ENCODE measurements at regions not wholly inside any gene's neighbourhood (a gene's known extent, or its start where the extent isn't known, plus 50 kb on each side); places are given as distances from the start of the nearest gene placed in this dataset.
"Not testable (repeated sequence)": the region's sequence is repeated elsewhere in the genome, so short reads cannot be mapped to it uniquely, and the experiment has no call there.

- no TSS peak for BruUV-seq (replicated peaks)
- Histone ChIP-seq H3K27me3 (ENCODE audit: insufficient read depth, low read length) (no peaks in the 10 kb centered on the region), H3K79me2 (ENCODE audit: insufficient read depth, low read length) (no peaks in the 10 kb centered on the region), H3K27ac (ENCODE audit: low read depth, low read length) (no peak overlapping the region), H3K4me1 (ENCODE audit: control insufficient read depth in 1 of 2, insufficient read depth in 2 of 2, low read length in 2 of 2) (no peaks in the 10 kb centered on the region), H3K9me2 (ENCODE audit: insufficient read depth) (no peaks in the 10 kb centered on the region), H2AFZ (ENCODE audit: low read depth, low read length, poor library complexity, severe bottlenecking) (no peak overlapping the region), H4K20me1 (ENCODE audit: insufficient read depth) (no peaks in the 10 kb centered on the region), H3K9ac (ENCODE audit: low read length) (no peak overlapping the region), H3K4me2 (ENCODE audit: low read length) (no peak overlapping the region), H3K9me3 (ENCODE audit: control insufficient read depth in 1 of 2, insufficient read depth in 1 of 2, low read depth in 1 of 2, low read length in 2 of 2) (no peaks in the 10 kb centered on the region), H3K36me3 (ENCODE audit: control insufficient read depth in 1 of 2, insufficient read depth in 2 of 2, low read length in 2 of 2) (no peaks in the 10 kb centered on the region), H3K4me3 (replicated peaks in 1 of 2; ENCODE audit: low read depth in 1 of 2, low read length in 2 of 2) (no peak overlapping the region)
- DNase-seq (ENCODE audit: low read depth, low spot score): no peak
- intact Hi-C loops (cut with micrococcal nuclease): no loop called here
- TF ChIP-seq ATF3 (IDR thresholded peaks at IDR 0.05) (no peak), EZH2 (IDR thresholded peaks at IDR 0.05) (no peak), ELF1 (IDR thresholded peaks at IDR 0.05; ENCODE audit: borderline replicate concordance, low read depth) (no peak)
- ChIA-PET POLR2A (no interaction called here), CTCF (no interaction called here), RAD21 (ENCODE audit: low non-redundant PET in 1 of 2, low total read pairs in 2 of 2, uncharacterized antibody in 2 of 2, unreplicated experiment in 2 of 2) (no interaction called here)
- no peak for ATAC-seq
Measured at GRCh38 chr2:149686136-149687051, 98.8 kb upstream of the MMADHC start.

GRCh38 chr2:149685401-149685800 lies 97.8 kb upstream of the MMADHC start:
- H3K4me1 ChIP-seq (ENCODE audit: control insufficient read depth in 1 of 2, insufficient read depth in 2 of 2, low read length in 2 of 2); BruUV-seq (replicated peaks); H3K9ac ChIP-seq (ENCODE audit: low read length); H4K20me1 ChIP-seq (ENCODE audit: insufficient read depth); H3K9me3 ChIP-seq (ENCODE audit: control insufficient read depth in 1 of 2, insufficient read depth in 1 of 2, low read depth in 1 of 2, low read length in 2 of 2); H3K27ac ChIP-seq (ENCODE audit: low read depth, low read length); POLR2A ChIA-PET; H2AFZ ChIP-seq (ENCODE audit: low read depth, low read length, poor library complexity, severe bottlenecking); DNase-seq (ENCODE audit: low read depth, low spot score); H3K9me2 ChIP-seq (ENCODE audit: insufficient read depth); H3K4me3 ChIP-seq (replicated peaks in 1 of 2; ENCODE audit: low read depth in 1 of 2, low read length in 2 of 2); CTCF ChIA-PET; H3K79me2 ChIP-seq (ENCODE audit: insufficient read depth, low read length); RAD21 ChIA-PET (ENCODE audit: low non-redundant PET in 1 of 2, low total read pairs in 2 of 2, uncharacterized antibody in 2 of 2, unreplicated experiment in 2 of 2); intact Hi-C loops (cut with micrococcal nuclease); ATAC-seq; H3K4me2 ChIP-seq (ENCODE audit: low read length); H3K36me3 ChIP-seq (ENCODE audit: control insufficient read depth in 1 of 2, insufficient read depth in 2 of 2, low read length in 2 of 2); H3K27me3 ChIP-seq (ENCODE audit: insufficient read depth, low read length): not testable (repeated sequence)
